Femur (tissue), 1 donor: ENCODE measurements at regions not wholly inside any gene's neighbourhood (a gene's known extent, or its start where the extent isn't known, plus 50 kb on each side); places are given as distances from the start of the nearest gene placed in this dataset.
A peak's percentile ranks its signal among the peaks of the same experiment; 100 is the strongest.

ENCODE experiments used
- DNase-seq: peaks from one replicate; pipeline ENCODE4 v3.0.0-alpha.2; 2017

DNA sequence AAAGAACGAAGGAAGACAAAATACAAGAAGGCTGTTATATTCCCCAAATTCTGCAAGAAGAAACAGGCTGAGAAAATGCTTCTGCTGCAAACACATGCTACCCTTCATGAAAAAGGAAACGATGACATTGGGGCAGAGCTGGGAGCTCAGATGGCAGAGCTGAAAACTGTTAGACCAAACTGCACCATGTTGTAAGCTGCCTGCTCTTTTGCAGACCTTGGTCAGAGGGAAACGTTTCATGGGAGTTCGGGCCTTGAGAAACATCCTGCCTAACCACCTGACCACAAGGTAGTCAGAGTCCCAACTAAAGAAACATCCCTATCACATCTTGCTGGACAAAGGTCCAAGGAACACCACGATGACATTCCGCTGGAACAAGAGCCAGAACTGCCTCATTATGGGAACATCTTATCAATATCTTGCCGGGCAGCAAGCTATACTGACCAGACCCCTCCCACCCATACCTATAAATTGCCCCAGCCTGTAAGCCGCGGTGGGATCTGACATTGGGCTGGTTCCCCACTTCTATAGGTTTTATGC is 110.7 kb upstream of the CTSC start:
- no peak for DNase-seq

DNA sequence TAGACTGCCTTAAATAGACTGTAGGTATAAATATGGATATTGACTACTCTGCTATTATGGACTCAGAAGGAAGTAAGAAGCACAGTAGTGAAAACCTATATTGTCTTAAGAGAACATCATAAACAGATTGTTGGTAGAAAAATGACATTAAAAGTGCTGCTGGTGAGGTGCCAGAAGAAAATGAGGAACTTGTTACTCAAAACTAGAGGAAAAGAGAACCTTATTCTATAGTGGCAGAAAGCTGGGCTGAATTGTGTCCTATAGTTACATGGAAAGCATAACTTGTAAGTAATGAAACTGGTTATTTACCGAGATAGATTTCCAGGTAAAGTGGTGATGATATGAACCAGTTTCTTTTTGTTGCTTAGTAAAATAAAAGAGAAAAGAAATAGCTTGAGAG is 109.7 kb upstream of the CTSC start:
- no peak for DNase-seq

DNA sequence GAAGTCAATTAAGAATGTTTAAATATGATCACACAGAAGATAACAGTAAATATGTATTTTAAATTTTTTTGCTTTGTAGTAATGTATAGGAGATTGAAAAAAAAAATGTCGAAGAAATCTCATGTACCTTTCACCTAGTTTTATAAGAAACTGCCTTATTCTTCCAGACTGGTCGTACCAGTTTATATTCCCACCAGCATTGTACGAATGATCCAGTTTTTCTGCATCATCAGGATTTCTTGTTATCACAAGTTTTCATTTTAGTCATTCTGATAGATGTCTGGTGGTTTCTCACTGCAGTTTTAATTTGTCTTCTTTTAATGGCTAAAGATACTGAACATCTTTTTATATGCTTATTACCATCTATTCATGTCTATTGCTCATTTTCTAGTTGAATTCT is 101.8 kb upstream of the CTSC start:
- no peak for DNase-seq

DNA sequence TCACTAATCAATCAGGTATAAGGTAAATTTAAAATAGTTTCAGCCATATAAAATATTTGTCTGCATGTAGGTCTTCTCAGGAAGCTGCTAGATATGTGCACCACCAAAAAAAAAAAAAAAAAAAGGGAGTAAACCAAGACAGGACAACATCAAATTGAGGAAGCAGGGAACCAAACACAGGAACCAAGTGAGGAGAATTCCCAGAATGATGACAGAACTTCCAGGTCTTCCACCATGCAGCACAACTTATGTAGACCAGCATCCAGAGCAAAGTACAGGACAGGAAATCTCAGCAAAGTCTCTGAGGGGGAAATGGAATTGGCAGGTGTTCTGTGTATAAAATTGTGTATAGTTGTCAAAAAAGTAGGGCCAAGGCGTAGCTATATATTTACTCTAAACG is 101.2 kb upstream of the CTSC start:
- DNase-seq: no peak

DNA sequence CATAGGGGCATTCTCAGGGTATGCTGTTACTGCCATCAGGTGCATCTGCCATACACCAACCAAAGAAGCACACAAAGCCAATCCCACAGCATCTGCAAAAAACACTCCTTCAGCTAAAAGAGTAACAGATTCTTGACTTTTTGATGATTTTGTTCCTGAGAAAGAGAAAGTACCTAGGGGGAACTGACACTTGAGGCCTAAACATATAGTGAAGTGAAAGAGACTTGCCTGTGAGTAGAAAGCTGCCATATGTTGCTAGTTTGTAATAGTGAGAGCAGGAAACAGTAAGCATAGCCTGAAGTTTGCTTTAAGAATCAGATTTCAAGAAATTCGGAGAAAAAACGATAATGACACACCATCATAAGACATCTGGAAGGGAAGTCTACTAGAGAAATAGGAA is 97.9 kb upstream of the CTSC start:
- DNase-seq: no peak

DNA sequence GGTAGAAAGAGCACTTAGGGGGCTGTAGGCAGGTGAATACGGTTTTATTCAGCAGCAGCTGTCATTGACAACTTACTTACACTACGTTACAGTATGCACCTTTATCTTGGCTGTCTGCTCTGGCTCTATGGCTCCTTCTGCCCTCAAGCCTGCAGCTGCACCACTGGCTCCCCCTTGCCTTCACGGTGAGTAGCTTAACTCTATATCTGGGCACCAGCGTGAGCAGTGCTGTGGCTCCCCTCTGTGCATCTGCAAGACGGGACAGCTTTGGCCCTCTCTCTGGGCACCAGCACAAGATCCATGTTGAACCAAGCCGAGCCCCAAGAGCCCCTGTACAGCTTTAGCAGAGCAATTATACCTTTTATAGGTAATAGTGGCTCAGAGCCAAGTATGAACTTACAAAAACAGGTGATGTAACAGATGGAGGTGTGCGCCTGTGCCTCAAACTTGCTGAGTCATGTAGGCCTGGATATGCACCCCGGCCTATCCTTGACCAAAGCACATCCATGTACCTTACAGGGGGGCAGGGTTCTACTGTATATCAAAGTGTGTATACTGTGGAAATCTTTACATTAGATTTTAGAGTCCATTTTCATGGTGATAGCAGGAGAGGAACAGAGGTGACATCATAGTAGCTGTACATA is 96.9 kb upstream of the CTSC start:
- no peak for DNase-seq

DNA sequence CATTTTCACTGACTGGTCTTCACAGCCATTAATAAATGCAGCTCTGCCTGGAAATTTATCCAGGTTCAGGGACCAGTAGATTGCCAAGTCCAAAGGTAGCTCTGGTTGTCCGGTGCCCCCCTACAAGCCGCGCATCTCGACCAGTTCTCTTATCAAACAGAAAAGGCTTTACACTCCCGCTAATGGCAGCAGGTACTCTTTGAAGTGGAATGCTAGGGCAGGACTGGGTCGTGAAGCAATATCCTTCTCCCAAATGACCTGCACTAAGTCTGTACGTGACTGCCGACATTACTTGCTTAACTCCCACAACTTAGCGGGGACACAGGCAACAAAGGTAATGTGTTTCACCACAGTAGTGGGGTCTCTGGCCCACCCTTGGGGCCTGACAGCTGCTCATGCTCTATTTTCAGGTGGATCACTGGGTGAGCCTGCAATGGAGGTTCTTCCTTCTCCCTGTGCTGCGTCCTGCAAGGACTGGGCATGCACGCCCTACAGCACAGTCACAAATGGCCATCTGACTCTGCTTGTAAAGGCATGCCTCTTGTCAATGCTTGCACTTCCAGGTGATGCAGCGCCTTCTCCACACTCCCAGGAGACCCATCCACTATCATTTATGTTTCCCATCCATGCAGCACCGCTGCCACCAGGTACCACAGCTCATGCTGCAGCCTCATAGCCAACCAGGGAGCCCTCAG is 96.1 kb upstream of the CTSC start:
- no peak for DNase-seq

DNA sequence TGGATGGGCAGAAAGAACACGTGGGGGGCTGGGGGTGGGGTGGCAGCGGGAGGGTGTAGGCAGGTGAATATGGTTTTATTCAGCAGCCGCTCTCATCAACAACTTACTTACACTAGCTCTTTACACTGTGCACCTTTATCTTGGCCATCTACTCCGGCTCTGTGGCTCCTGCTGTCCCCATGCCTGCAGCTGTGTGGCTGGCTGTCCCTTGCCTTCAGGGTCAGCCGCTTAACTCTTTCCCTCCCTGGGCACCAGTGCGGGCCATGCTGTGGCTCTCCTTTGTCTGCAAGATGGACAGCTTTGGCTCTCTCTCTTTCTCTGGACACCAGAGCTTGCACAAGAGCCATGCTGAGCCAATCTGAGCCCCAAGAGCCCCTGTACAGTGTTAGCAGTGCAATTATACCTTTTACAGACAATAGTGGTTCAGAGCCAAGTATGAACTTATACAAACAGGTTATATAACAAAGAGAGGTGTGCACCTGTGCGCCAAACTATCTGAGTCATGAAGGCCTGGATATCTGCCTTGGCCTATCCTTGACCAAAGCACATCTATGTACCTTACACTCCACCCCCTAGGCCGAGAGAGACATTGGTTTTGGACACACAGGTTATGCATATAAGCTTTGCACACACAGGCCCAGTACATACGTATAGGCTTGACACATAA is 94.3 kb upstream of the CTSC start:
- no peak for DNase-seq

DNA sequence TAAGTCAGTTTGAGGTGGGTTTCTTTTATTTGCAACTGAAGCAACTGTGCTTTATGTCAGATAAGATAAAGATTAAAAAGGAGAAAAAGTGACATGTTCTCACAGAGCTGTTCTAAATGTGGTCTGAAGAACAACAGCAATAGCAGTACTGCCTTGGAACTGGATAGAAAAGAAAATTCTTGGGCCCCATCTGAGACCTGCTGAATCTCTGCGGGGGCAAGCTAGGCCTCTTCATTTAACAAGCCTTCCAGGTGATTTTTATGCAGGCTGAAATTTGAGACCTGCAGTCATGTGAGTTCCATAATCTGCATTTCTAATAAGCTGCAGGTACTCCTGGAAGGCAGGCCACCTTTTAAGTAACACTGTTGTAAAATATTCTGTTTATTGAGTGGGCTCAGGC is 91.4 kb upstream of the CTSC start:
- no peak for DNase-seq

DNA sequence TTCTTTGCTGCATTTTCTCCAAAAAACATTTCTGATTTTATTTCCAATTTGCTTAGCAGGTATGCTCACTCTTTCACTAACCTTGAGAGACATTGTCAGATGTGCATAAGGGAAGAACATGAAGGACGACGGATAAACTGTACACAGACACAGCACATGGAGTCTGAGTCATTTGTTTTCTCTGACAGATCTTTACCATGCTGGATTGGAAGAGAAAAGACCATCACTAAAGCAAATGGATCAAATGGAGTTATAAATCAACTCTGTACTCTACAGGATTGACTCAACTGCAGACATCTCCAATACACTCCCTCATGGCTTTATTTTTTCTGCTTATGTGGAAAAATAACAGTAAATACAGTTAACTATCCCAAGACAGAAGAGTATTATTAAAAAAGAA is 90.2 kb upstream of the CTSC start:
- no peak for DNase-seq

DNA sequence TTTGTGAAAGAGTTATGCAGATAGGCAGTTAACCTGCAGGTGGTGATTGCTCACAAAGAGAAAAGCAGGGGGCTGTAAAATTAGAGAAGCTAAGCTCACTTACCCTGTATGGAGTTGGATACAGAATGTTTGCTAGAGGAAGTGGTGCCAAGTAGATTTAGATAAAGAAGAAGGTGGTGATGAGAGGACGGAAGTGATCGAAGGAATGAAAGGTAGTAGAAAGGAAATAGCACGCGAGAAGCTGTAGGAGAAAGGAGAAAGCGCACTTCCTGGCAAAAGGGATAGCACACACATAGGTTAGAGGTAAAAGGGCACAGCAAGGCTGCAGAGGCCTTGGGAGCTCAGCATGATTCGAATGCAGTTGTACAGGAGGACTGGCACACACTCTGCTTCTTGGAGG is 87.3 kb upstream of the CTSC start:
- no peak for DNase-seq

DNA sequence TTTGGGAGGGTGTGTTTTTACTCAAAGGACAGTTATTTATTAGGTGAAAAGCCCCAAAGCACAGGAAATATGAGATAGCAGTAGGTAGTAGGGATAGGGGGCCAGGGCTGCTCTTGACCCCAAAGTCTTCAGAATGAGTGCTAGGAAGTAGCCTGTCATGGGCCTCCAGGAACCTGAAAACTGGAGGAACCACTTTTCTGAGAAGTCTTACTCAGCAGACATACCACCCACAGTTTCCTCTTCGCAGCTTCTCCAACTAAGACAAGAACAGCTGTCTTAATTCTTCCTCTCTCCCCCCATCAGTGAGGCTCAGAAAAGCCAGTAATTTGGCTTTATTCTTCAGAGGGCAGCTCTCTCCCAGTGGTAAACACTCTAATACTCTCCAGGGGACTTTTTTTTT is 84.0 kb upstream of the CTSC start:
- DNase-seq: no peak

DNA sequence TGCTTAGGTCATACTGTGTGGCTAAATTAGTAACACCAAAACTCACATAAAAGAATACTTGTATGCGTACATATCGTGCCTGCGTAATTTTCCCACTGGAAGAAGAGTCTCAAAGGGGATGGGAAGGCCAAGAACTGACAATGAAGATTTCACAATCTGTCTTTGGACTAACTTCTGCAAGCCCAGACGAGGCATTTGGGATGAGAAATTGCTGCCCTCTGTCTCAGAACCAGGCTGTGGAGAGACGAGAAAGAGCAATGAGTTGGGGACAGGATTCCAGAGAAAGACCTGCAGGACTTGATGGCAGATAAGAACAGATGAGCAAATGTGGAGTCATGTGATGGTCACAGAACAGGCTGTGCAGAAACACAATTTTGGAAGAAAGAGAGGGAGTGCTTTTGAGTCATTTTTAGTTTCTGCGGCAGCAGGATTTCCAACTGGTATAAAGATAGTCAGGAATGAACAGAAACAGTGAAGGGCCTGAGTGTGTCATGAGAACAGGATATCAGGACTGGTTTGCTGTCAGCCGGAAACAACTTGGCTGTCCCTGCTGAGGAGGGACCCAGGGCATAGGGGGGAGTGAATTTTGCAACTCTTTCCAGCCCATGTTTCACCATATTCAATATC is 82.7 kb upstream of the CTSC start:
- no peak for DNase-seq

DNA sequence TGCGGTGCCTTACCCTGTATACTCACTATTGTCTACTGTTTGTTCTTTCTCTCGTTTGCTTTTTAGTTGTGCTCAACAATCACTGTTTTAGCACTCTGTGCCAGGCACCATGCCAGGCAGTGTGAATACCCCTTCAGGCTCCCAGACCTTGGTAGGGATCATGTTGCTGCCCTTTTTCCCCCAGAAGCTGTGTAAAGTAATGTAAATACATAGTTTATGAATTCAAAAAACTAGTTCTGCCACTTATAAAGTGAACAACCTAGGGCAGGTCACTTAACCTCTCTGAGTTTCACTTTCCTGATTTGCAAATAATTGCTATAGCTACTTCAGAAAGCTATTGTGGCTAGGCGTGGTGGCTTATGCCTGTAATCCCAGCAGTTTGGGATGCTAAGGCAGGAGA is 81.0 kb upstream of the CTSC start:
- DNase-seq: no peak

DNA sequence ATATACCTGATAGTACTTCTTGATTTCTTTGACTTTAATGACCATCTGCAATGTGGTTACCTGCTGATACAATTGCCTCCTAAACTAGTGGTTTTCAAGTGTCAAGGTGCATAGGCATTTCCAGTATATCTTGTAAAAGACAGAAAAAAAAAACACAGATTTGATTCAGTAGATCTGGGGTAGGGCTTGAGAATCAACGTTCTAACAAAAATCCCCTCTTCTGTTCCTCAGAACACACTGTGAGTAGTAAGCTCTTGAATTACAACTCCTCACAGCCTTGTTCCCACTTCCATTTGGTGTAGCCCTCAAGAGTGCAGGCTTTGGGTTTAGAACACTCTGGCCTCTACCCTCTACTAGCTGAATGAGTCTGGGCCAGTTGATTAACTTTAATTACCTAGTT is 78.0 kb upstream of the CTSC start:
- no peak for DNase-seq

DNA sequence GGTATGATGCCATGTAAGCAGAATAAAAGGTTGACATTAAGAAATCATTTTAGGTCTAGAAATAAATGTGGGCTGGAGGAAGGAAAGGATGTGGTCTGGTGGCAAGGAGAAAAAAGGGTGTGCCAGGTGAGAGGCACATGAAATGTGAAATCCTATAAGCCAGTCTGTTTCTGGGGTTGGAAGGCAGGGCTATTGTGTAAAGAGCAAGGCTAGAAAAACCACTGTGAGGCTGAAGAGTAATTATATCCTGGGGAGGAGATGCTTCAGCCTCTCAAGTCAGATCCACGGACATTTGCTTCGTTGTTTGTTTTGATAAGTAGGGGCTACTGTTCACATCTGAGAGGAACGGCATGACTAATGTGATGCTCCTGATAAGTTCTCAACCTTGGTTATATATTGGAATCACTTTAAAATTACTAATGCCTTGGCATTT is 77.5 kb upstream of the CTSC start:
- no peak for DNase-seq

DNA sequence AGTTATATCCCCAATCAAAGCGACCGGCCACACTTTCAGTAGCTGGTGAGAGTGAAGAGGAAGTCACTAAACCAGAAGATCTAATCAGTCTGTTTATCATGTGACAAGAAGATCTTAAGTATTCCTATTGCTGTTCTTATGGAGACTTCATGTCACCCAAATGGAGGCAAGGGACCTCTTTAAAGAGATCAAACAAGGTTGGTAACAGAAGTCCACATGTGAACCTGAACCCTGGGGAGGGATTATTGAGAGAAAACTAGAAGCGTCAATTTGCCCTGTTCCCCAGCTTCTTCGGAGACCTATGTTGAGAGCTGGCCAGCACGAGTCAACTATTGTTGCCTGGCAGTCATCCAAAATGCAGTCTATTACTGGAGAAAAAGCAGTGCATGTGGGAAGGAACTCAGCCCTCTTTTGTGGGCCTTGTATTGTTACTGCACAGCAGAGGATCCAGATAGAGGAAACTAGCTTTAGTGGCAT is 76.9 kb upstream of the CTSC start:
- DNase-seq: peak; percentile 60

DNA sequence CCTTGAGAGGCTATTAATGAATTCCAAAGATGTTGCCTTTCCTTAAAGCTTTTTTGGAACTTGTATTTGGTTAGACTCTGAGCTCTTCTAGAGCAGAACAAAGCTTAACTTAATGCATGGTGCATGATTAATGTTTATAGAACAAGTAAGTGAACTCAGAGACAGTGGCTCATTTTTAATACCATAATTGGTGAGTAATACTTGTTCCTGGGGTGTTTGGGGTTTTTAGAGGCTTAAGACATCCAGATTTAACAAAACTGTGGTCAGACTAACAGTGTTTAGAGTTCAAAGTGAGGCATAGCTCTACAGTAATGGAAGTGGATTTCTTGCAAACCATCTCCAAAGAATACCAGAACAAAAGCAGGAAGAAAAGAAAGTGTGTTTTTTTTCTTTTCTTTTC is 73.7 kb upstream of the CTSC start:
- no peak for DNase-seq

DNA sequence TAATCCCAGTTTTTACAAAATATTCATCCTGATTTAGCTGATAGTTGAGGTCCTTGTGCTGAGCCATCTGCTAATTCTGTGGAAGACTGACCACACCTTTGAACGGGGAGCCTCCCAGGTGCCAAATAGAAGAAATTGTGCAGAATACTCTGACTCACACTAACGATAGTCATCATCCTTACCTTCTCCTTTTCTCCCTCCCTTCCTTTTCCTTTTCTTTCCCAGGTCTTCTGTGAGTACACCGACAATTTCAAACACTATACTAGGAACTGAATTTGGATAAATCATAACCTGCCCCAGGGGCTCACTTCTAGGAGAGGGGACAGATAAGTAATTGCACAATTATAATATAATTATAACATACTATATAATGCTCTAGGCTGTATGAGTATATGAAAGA is 73.1 kb upstream of the CTSC start:
- no peak for DNase-seq

DNA sequence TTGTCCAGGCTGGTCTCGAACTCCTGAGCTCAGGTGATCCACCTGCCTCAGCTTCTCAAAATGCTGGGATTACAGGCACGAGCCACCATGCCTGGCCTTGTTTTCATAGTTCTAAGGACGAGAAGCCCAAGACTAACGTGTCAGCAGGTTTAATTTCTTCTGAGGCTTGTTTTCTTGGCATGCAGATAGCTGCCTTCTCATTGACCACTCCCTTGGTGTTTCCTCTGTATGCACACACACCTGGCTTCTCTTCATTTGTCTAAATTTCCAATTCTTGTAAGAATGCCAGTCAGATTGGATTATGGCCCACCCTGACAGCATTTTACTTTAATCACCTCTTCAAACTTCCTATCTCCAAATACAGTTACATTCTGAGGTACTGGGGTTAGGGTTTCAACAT is 72.5 kb upstream of the CTSC start:
- no peak for DNase-seq

DNA sequence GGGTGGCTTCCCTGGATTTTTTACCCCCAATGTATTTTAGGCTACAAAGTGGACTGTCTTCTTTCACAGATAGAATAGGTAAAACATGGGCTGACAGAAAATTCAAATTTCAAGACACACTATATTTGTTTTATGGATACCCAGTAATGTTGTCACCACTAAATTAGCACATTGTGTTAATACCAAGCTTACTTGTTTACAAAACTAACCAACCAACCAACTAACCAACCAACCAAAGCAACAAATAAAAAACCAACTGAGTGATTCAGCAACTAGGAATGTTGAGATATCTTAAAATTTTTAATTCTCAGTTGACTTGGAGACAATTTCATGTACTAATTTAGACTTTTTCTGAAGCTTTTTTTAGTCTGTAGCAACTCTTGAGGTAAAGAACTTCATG is 69.3 kb upstream of the CTSC start:
- DNase-seq: no peak

DNA sequence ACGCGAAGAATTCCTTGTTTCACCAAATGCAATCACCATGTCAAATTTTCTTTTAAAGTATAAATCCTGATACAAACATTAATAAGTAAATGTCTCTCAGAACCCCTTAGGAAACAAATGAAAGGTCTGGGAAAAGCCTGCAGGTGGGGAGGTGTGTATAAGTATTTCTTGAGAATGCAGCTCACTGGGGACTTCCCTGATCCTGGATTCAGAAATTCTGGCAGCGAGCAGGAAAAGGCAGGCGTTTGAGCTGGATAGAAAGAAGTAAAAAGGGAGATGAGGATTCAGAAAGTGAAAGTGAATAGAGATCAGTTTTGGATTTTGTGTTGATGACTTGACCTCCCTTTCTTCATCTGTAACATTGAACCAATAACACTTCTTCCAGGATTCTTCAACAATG is 68.3 kb upstream of the CTSC start:
- DNase-seq: no peak

DNA sequence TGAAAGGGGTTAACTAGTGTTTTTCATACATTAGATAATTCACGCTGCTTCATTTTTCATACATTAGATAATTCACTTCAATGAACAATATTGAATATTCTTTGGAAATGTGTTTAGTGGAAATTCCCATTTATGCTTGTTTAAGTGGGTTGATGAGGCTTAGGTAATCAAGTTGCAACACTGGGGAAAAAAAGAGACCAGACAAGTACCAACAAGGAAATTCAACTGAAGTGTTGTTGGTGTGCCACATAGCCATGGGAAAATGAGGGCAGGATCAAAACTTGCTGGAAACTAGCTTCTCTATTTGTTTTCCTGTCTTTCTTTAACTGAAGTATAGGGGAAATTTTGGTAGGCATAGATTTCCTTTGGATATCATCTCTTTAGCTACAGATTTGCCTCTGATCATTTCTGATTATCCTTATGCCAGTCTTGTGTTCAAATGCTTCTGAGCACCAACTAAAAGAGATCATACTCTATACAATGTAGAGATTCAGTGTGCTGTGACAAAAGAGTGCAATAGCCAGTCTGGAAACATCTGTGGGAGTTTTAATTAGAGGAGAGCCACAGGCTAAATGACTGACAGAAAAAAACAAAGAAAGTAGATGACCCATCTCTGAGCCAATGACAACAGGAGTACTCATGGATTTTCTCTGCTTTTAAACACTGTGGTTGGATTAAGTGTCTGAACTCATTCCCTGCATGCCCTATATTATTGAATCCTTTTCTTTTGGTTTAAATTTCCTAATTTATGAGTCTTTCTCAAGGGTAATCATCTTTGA is 67.6 kb upstream of the CTSC start:
- no peak for DNase-seq
